SIG-M5 treated with dmso at 0.1 percent for 504 hours (cell line): ENCODE measurements at regions not wholly inside any gene's neighbourhood (a gene's known extent, or its start where the extent isn't known, plus 50 kb on each side); places are given as distances from the start of the nearest gene placed in this dataset.
"Not testable (repeated sequence)": the region's sequence is repeated elsewhere in the genome, so short reads cannot be mapped to it uniquely, and the experiment has no call there.

Source experiments
- DNase-seq: peaks from one replicate; lab custom pipeline; 2025; ENCODE audit not compliant: unreplicated experiment; lab: John Stamatoyannopoulos, UW

GRCh38 chr16:17757808-17758207 is 287.0 kb upstream of the XYLT1 start:
- DNase-seq, result no peak

GRCh38 chr16:17755158-17755557 is 284.4 kb upstream of the XYLT1 start:
- no peak for DNase-seq

DNA sequence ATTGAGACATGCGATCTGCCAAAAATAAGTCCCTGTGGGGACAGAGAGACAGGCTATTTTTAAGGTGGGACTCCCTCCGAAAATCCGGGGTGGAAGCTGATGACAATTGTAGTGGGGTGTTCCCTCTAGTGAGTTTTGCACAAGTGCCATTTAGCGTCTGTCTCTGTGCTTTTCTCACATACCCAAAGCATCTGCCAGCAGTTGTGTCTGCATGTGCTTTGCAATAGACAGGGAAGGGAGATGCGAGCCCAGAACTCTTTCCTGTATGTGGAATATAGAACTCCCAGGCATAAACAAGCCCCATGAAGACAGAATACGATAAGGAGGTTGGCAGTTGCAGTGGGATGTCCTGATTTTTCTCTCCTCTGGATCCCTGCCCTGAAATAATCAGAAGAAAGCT is 282.7 kb upstream of the XYLT1 start:
- DNase-seq, result no peak

GRCh38 chr16:17749706-17750105 is 278.9 kb upstream of the XYLT1 start:
- no peak for DNase-seq

DNA sequence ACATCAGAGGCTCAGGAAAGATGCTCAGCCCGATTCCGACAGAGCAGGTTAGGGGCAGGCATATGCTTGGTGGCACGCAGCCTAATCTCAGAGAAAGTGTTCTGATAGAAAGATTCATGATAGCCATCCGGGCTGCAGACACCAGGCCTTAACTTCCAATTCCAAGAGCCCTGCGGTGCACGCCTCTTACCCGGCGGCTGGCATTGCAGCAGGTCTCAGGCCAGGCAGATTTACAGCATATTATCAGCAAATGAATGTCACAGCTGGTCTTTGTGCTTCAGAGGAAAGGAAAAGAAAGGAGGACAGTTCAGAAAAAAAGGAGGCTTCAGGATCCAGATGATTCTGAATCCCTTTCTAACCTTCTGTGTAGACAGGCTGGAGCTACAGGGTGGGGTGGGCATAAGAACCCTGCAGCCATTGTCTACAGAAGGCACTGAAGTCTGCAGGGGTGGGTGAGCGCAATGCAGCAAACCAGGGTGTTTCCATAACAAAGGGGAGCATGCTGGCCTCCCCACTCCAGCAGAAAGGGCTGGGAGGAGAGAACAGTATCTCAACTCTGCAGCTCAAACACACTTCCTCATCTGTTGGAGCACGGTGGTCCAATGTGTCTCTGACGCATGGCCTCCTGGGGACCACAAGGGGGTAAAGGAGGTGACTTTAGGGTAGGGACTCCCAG is 277.4 kb upstream of the XYLT1 start:
- no peak for DNase-seq

- no peak for DNase-seq
Observed at GRCh38 chr16:17747081-17747756, 276.5 kb upstream of the XYLT1 start.

DNA sequence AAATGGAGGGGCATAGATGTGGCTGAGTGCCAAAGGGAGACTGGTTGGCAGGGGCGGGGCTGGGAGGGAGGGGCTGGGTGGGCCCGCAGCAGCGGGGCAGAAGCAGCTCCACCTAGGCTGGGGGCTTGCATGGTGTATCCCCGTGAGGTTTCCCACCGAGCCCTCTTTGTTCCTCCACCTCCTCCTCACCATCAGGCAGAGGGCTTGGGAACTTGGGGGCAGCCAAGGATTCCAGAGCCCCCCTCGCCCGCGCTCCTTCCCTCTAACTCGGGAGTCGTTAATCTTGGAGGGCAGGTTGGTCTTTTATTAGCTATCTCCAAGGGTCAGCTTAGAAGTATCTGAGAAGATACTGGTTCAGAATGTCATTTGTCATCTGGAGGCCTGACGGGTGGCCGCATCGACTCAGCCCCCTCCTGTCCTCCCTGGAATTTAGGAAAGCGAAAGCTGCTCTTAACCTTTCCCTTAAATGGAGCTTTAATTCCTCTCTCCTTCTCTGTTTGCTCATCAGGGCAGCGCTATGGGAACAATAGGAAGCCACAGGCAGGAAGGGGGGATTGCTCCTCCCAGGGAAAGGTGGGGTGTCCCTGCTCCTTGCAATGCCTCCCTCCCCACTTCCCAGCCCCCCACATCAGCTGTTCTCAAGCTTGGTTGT is 274.3 kb upstream of the XYLT1 start:
- no peak for DNase-seq

GRCh38 chr16:17743578-17743977 is 272.8 kb upstream of the XYLT1 start:
- DNase-seq, result no peak

DNA sequence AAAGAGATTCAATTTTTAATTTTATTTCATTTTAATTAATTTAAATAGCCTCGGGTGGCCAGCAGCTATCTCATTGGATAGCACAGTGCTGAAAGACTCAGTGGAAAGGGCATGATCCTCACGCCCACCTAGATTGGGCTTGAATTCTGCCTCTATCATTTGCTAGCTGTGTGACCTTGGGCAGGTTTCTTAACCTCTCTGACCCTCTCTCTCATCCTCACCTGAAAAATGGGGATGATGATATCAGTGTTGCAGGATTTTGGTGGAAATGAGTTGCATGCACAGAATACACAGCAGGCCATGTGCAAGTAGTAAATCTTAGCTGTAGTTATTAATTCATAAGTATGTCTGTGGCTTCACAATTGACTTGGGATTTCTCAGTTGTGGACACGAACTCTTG is 272.4 kb upstream of the XYLT1 start:
- no peak for DNase-seq

GRCh38 chr16:17735099-17735498 is 264.3 kb upstream of the XYLT1 start:
- not testable (repeated sequence) for DNase-seq

DNA sequence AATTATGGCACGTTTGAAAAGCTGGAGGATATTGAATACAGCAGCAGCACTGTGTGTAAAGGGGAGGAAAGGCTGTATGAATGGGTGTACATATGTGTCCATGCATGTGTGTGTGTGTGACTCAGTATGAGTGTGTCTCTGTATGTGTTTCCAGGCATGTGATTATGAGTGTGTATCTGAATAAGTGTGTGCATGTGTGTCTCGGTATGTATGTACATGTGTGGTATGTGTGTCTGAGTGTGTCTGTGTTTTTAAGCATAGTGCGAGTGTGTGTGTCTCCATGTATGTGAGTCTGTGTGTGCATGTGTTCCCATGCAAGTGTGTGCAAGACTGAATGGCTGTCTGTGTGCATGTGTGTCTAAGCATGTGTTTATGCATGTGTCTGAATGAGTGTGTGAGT is 259.1 kb upstream of the XYLT1 start:
- DNase-seq, result no peak

GRCh38 chr16:17728196-17728595 is 257.4 kb upstream of the XYLT1 start:
- DNase-seq, result no peak

DNA sequence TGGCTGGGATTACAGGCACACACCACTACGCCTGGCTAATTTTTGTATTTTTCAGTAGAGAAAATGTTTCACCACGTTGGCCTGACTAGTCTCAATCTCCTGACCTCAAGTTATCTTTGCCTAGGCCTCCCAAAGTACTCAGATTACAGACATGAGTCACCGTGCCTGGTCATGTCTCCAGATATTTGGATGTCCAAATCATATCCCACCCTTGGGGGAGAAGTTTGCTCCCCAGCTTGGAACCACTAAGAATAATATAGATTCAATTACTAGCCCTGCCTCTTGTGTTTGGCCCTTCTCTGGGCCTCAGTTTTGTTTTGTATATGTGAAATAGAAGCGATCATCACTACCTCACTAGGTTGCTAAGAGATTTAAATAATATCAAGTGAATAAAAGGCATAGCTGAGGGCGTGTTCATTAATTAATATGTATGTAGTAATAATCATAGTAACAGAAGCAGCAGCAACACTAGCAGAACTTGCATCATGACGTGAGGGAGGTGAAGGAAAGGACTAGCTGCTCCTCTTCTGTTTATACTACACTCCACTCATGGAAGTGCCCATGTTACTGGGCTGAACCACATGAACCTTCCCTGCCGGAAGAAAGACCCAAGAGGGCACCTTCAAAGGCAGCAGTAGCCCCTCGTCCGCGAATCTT is 253.6 kb upstream of the XYLT1 start:
- no peak for DNase-seq

DNA sequence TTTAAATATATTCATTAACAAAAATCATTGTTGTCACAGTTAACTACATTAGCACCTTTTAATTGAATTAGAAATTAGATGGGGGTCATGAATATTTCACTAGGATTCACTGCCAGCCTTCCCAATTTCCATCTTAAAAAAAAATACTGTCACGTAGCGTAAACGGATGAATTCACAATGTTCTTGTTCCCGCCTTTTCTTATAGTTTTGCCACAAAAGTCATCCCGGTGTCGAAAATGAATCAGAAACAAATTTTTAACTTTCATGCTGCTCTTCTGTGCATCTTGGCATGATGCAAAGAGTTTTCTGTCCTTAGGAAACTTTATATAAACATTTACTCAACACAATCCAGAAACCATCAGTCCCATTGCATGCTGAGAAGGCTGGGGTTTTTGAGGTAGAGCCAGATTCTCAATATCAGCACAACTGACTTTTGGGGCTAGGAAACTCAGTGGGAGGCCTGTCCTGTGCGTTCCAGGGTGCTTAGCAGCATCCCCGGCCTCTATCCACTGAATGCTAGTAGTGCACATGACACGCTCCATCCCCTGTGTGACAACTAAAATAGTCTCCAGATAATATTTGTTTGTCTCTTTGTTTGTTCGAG is 252.9 kb upstream of the XYLT1 start:
- DNase-seq, result no peak

DNA sequence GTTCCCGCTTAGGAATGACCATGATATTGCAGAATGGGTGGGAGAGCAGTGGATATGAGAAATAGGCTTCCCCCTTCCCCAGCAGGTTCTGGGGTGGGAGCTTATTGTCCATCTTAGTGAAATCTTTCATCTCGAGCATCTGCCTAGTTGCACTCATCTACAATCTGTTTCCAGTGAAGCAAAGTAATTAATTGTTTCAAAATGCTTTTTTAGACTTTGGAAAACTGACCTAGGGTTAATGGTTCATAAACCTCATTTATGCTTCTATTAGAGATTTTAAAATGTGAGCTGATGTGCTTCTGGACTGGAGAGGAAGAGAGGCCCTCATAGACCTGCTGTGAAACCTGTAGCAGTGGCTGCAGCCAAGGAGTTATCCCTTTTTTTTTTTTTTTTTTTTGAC is 247.7 kb upstream of the XYLT1 start:
- DNase-seq, result no peak

DNA sequence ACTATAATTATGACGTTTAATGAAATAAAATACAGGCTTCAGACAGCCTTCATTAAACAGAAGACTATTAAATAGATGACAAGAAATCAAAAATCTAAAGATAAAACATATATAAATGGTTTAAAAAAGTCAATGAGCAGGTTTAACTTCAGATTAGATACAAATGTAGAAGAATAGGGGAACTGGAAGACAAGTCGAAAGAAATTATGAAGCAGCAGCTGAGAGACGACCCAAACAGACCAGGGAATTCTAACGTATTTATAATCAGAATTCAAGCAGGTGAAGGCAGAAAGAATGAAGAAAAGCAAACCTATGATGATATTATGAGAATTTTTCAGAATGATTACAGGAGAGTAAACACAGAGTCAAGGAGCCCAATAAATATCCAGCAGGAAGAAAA is 235.1 kb upstream of the XYLT1 start:
- no peak for DNase-seq

GRCh38 chr16:17696616-17697015 is 225.9 kb upstream of the XYLT1 start:
- DNase-seq, result no peak

DNA sequence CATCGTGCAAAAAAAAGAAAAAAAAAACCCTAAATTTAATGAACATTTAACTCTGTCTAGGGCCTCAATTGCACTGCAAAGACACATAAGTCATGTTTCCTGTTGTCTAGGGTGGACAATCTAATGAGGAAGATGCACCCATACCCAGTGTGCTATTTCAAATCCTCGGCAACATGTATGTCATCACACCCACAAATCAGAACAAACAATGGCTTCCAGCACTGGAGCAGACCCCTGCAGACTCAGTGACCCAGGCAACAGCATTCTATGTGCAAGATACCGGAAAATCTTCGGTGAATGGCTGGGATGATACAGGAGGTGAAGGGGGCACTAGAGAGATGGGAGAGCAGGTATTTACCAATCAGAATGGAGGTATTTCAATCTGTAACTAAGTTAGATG is 221.7 kb upstream of the XYLT1 start:
- no peak for DNase-seq

- no peak for DNase-seq
Observed at GRCh38 chr16:17691899-17692176, 221.1 kb upstream of the XYLT1 start.

DNA sequence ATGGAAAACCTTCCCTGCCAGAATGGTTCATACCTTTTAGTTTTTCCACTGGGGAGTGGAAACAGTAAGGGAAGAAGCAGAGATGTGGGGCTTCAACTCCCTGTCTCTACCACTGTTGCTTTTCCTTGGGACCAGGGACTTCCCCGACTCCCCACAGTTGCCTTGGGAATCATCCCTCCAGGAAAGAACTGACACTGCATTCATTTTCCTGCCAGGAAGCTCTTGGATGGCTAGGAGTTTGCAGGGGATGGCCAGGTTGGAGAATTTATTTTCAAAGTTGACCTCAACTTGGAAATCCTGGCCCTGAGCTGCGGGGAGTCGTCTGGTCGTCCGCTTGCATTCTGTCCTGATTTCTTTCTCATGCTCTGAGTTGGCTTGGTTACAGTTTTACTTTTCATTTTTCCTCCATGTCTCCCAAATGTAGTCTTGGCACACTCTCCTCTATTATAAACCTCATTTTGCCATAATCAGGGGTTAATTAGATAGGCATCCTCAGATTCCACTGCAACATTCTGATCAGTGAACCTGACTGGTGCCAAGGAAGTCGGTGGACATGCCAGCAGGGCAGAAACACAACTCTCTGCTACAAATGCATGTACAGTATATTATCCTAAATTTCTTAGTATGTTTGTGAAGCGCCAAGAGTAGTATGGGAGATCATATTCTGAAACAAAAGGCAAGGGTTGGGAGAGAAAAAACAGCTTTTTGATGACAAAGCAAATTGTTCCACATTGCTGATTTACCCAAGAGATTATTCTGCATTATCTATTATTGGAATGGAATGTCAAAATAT is 220.5 kb upstream of the XYLT1 start:
- DNase-seq, result no peak

GRCh38 chr16:17685447-17685846 is 214.7 kb upstream of the XYLT1 start:
- no peak for DNase-seq
